ENCODE measurements at regions not wholly inside any gene's neighbourhood (a gene's known extent, or its start where the extent isn't known, plus 50 kb on each side); places are given as distances from the start of the nearest gene placed in this dataset.

DNA sequence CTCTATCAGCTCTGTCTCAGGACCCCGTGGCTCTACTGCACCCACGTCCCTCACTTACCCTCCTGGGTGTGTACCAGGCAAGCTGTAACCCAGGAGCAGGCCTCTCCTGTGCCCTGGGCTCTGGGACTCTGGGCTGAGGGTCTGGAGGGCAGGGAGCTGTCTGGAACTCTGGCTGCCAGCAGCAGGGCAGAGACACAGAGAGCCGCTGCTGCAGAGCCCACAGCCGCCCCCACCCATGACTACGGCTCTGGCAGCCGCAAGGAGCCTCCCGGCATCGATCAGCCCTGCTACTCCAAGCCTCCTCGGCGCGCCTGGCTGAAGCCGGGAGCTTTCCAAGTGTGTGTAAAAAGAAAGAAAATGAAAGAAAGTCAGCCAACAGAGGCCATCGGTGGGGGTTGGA, 103.7 kb upstream of the ATP2B2 start:
- no peak overlapping the region for H3K4me3 ChIP-seq (ENCODE audit: low read length)
- no peak overlapping the region for H3K27ac ChIP-seq (ENCODE audit: low read length)
- H3K27me3 ChIP-seq (ENCODE audit: control insufficient read depth, insufficient read depth, low read length), result no peaks in the 10 kb centered on the region
- no peaks in the 10 kb centered on the region for H3K9me3 ChIP-seq (ENCODE audit: control insufficient read depth, low read depth, low read length)
- no peak overlapping the region for H3K9ac ChIP-seq (ENCODE audit: low read length)
- no peaks in the 10 kb centered on the region for H3K4me1 ChIP-seq (ENCODE audit: control insufficient read depth, low read depth, low read length)
- no peaks in the 10 kb centered on the region for H3K36me3 ChIP-seq (ENCODE audit: control insufficient read depth, low read depth, low read length)

DNA sequence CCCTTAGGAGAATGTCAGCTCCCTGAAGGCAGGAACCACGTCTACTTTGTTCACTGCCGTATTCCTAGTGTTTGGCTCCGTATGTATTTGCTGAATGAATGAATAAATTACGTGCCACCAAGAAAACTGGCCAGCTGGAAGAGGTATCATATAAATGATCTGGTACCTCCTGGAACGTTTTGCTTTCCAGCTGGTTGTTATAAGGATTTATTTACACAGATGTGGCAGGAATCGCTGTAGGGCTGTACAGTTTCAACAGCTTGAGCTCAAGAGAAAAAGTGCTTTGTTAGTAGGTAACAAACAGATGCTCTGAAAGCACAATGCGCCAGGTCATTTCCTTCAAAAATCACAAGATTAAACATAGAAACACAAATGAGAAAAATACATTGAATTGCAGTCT, 108.8 kb upstream of the ATP2B2 start:
- H3K4me1 ChIP-seq (ENCODE audit: control insufficient read depth, low read depth, low read length), result no peaks in the 10 kb centered on the region
- H3K36me3 ChIP-seq (ENCODE audit: control insufficient read depth, low read depth, low read length), result no peaks in the 10 kb centered on the region
- H3K27ac ChIP-seq (ENCODE audit: low read length), result no peak overlapping the region
- no peaks in the 10 kb centered on the region for H3K27me3 ChIP-seq (ENCODE audit: control insufficient read depth, insufficient read depth, low read length)
- H3K4me3 ChIP-seq (ENCODE audit: low read length), result no peak overlapping the region
- no peaks in the 10 kb centered on the region for H3K9me3 ChIP-seq (ENCODE audit: control insufficient read depth, low read depth, low read length)
- no peak overlapping the region for H3K9ac ChIP-seq (ENCODE audit: low read length)

DNA sequence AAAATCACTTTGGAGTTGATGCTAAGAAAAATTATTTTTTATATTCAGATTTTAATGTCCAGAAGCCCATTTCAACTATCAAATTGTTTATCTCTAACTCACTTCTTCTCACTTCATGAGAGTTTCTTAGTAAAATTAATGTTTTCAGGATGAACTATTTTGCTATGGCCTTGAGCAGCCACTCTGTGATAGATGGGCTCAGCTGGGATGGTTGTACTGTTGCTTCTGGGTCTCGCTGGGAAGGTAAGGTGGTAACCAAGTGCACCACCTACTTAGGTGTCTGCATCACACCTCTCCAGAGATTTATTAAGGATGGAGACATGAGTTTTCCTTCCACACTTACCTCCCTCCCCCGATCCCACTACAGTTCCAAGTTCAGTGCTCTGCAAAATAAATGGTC, 110.3 kb upstream of the ATP2B2 start:
- Histone ChIP-seq H3K4me3 (ENCODE audit: low read length) (no peak overlapping the region), H3K36me3 (ENCODE audit: control insufficient read depth, low read depth, low read length) (no peaks in the 10 kb centered on the region), H3K27me3 (ENCODE audit: control insufficient read depth, insufficient read depth, low read length) (no peaks in the 10 kb centered on the region), H3K9me3 (ENCODE audit: control insufficient read depth, low read depth, low read length) (no peaks in the 10 kb centered on the region), H3K4me1 (ENCODE audit: control insufficient read depth, low read depth, low read length) (no peaks in the 10 kb centered on the region), H3K27ac (ENCODE audit: low read length) (no peak overlapping the region), H3K9ac (ENCODE audit: low read length) (no peak overlapping the region)

DNA sequence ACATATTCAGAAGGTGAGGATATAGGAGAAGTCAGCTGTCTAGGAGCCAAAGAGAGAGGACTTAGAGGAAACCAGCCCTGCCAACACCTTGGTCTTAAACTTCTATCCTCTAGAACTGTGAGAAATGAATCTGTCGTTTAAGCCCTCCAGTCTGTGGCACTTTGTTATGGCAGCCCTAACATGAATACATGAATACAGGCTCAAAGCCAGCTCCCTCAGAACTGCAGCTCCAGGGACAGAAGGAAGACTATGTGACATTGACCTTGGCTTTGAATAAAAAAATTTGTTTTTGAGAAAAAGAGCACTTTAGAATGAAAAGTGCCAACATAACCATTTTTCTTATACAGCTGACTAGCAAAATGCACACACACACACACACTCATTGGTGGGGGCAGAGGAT, 110.9 kb upstream of the ATP2B2 start:
- Histone ChIP-seq H3K4me3 (ENCODE audit: low read length) (no peak overlapping the region), H3K27me3 (ENCODE audit: control insufficient read depth, insufficient read depth, low read length) (no peaks in the 10 kb centered on the region), H3K27ac (ENCODE audit: low read length) (no peak overlapping the region), H3K36me3 (ENCODE audit: control insufficient read depth, low read depth, low read length) (no peaks in the 10 kb centered on the region), H3K9me3 (ENCODE audit: control insufficient read depth, low read depth, low read length) (no peaks in the 10 kb centered on the region), H3K9ac (ENCODE audit: low read length) (no peak overlapping the region), H3K4me1 (ENCODE audit: control insufficient read depth, low read depth, low read length) (no peaks in the 10 kb centered on the region)

DNA sequence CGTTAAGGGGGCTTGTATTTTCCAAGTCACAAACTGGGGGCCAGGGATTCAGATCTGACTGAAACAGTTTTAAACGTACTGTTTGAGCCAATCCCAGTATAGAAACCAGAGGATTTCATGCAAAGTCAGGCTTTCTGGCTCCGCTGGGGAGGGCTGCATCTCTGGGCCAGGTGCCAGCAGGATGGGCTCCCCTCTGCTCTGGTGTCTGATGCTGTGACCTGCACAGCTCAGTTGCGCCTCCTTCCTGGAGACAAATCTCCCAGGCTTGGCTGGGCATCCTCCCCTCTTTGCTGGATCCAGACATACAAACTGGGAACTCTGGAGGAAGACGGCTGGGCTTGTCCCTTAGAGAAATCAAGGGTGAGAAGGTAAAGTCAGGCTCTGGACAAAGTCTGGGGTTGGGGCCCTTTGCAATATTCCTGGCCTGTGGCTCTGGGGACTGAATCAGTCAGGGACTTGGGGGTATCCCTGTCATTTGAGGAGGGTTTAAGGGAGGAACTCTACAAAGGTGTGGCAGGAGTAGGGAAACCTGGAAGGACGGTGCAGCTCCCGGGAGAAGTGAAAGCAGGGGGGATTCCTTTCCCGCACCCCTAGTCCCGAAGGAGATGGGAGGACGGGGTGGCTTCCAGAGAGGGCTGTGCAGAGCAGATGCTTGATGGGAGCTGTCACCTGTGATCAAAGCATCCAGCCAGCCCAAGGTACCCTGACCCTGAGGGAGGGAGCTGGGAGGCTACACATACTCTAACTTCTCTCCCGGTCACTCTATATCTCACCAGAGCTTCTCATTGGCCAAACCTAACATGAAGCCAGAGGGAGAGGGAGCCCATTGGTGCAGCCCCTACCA, 114.8 kb upstream of the ATP2B2 start:
- Histone ChIP-seq H3K36me3 (ENCODE audit: control insufficient read depth, low read depth, low read length) (no peaks in the 10 kb centered on the region), H3K4me3 (ENCODE audit: low read length) (no peak overlapping the region), H3K27ac (ENCODE audit: low read length) (no peak overlapping the region), H3K4me1 (ENCODE audit: control insufficient read depth, low read depth, low read length) (no peaks in the 10 kb centered on the region), H3K27me3 (ENCODE audit: control insufficient read depth, insufficient read depth, low read length) (no peaks in the 10 kb centered on the region), H3K9ac (ENCODE audit: low read length) (no peak overlapping the region), H3K9me3 (ENCODE audit: control insufficient read depth, low read depth, low read length) (no peaks in the 10 kb centered on the region)

DNA sequence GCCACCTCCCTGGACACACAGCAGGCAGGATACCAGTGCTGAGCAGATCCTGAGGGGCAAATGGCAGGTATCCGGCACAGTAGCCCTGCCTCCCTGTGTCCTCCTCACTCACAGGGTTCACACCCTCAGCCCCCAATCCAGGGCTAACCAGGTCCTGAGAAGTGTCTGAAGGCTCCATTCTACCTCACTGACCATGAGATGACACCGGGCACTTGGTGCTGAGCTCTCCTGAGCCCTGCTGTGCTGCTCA, 115.4 kb upstream of the ATP2B2 start:
- Histone ChIP-seq H3K4me1 (ENCODE audit: control insufficient read depth, low read depth, low read length) (no peaks in the 10 kb centered on the region), H3K9me3 (ENCODE audit: control insufficient read depth, low read depth, low read length) (no peaks in the 10 kb centered on the region), H3K36me3 (ENCODE audit: control insufficient read depth, low read depth, low read length) (no peaks in the 10 kb centered on the region), H3K27me3 (ENCODE audit: control insufficient read depth, insufficient read depth, low read length) (no peaks in the 10 kb centered on the region), H3K27ac (ENCODE audit: low read length) (no peak overlapping the region), H3K9ac (ENCODE audit: low read length) (no peak overlapping the region), H3K4me3 (ENCODE audit: low read length) (no peak overlapping the region)

DNA sequence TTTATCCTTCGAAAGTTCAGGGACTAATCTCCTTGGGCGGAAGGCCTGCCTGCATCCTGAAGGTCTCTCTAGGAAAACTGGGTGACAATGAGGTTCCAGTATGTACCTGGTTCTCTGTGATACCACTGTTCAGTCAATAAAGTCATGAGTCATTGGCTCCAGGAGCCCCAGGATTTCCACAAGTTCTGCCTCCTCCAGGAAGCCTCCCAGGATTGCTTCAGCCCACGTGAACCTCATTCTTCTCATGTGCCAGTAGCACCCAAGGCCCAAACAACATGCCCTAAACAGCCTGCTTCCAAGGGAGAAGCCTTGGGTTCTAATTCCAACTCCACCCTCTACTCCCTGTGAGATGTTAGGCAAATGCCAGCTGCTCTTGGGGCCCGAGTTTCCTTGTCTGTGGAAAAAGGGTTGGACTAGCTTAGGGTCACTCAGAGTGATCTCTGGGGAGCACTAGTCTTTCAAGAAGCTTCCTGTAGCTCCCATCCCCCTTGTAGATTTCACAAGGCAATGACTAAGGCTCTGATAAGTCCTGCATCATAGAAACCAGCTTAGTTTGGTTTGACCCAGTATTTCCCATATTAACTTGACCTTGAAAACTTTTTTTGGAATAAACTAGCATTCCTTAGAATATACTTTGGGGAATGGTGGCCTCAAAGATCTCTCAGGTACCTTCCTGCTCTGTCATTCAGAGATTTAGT, 118.3 kb upstream of the ATP2B2 start:
- Histone ChIP-seq H3K9me3 (ENCODE audit: control insufficient read depth, low read depth, low read length) (no peaks in the 10 kb centered on the region), H3K36me3 (ENCODE audit: control insufficient read depth, low read depth, low read length) (no peaks in the 10 kb centered on the region), H3K4me1 (ENCODE audit: control insufficient read depth, low read depth, low read length) (no peaks in the 10 kb centered on the region), H3K27me3 (ENCODE audit: control insufficient read depth, insufficient read depth, low read length) (no peaks in the 10 kb centered on the region), H3K4me3 (ENCODE audit: low read length) (no peak overlapping the region), H3K27ac (ENCODE audit: low read length) (no peak overlapping the region), H3K9ac (ENCODE audit: low read length) (no peak overlapping the region)

DNA sequence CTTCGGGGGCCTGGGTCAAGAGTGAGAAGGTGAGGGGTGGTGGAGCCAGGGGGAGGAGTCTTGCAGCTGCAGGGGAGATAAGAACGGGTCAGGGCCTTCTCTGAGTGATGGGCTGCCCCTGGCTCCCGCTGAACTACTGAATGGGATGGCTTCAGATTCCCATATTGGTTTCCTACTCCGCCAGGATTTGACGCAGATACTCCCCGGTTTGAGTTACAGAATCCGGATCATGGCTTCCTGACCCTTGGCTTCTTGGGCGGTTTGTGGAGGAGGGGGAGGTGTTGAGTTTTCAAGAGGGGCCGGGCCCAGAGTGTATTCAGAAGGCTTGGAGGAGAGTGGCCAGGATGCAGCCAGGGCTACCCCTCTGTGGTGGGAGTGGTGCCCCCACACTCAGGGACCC, 119.9 kb upstream of the ATP2B2 start:
- Histone ChIP-seq H3K27me3 (ENCODE audit: control insufficient read depth, insufficient read depth, low read length) (no peaks in the 10 kb centered on the region), H3K36me3 (ENCODE audit: control insufficient read depth, low read depth, low read length) (no peaks in the 10 kb centered on the region), H3K4me3 (ENCODE audit: low read length) (no peak overlapping the region), H3K4me1 (ENCODE audit: control insufficient read depth, low read depth, low read length) (no peaks in the 10 kb centered on the region), H3K9ac (ENCODE audit: low read length) (no peak overlapping the region), H3K9me3 (ENCODE audit: control insufficient read depth, low read depth, low read length) (no peaks in the 10 kb centered on the region), H3K27ac (ENCODE audit: low read length) (no peak overlapping the region)

DNA sequence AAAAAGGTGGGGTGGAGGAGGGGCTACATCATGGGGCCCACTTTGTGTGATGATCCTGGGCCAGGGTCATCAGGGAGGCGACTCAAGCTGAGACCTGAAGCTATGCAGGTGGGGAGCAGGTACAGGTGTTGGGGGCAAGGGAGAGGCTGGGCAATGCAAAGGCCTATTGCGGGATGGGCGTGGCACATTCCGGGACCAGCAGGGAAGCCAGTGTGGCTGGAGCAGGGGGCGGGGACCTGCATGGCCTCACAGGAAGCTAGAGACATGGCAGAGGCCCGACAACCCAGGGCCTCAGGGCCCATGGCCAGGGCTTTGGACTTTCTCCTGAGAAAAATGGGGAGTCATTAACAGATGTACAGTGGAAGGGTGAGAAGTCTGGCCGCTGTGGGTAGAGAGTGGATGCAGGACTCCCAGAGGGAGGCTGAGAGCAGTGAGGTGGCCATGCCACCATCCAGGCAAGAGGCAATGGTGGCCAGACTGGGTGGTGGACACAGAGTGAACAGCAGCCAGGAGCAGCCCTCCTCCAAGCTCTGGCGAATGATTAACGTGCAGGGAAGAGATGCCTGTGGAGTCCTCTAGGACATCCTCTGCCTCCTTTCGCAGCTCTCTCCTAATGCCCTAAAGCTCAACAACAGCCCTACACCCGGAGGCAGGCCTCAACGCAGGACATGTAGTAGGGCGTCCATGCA, 122.6 kb upstream of the ATP2B2 start:
- H3K9ac ChIP-seq (ENCODE audit: low read length), result no peak overlapping the region
- no peaks in the 10 kb centered on the region for H3K36me3 ChIP-seq (ENCODE audit: control insufficient read depth, low read depth, low read length)
- no peaks in the 10 kb centered on the region for H3K4me1 ChIP-seq (ENCODE audit: control insufficient read depth, low read depth, low read length)
- H3K27me3 ChIP-seq (ENCODE audit: control insufficient read depth, insufficient read depth, low read length), result no peaks in the 10 kb centered on the region
- H3K4me3 ChIP-seq (ENCODE audit: low read length), result no peak overlapping the region
- H3K27ac ChIP-seq (ENCODE audit: low read length), result no peak overlapping the region
- H3K9me3 ChIP-seq (ENCODE audit: control insufficient read depth, low read depth, low read length), result no peaks in the 10 kb centered on the region

DNA sequence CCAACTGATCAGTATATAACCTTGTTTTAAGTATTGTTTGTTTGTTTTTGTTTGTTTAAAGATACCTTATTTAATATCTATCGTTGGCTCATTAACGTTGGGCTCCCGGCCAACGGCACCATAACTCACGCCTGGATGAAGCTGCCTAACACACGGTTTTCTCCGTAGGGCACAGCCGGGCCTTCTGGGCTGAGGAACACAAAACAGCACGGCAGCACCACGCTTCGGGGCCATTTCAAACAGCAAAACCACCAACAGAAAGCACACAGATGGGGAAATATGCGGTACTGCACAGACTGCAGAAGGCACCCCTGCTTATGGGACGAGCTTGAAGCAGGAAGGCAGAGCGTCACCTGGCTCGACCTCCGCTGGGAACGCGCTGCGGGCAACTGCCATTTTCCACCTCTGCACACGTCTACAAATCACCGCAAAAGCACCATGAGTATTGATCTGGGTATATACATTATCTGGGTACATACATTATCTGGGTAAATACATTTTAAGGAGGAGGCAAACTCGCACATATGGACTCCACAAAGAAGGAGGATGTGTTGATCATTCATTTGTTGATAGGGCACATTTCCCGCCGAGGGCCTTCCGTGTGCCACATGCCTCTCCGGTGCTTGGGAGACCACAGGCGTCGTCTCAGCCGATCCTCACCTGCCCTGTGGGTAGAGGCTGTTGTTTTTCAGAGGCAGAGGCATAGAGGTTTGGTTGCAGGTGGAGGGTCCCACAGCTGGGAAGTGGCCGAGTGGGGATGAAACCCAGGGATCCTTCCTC, 123.7 kb upstream of the ATP2B2 start:
- H3K27me3 ChIP-seq (ENCODE audit: control insufficient read depth, insufficient read depth, low read length), result no peaks in the 10 kb centered on the region
- H3K9ac ChIP-seq (ENCODE audit: low read length), result no peak overlapping the region
- no peak overlapping the region for H3K27ac ChIP-seq (ENCODE audit: low read length)
- H3K36me3 ChIP-seq (ENCODE audit: control insufficient read depth, low read depth, low read length), result no peaks in the 10 kb centered on the region
- no peaks in the 10 kb centered on the region for H3K9me3 ChIP-seq (ENCODE audit: control insufficient read depth, low read depth, low read length)
- H3K4me1 ChIP-seq (ENCODE audit: control insufficient read depth, low read depth, low read length), result no peaks in the 10 kb centered on the region
- no peak overlapping the region for H3K4me3 ChIP-seq (ENCODE audit: low read length)

DNA sequence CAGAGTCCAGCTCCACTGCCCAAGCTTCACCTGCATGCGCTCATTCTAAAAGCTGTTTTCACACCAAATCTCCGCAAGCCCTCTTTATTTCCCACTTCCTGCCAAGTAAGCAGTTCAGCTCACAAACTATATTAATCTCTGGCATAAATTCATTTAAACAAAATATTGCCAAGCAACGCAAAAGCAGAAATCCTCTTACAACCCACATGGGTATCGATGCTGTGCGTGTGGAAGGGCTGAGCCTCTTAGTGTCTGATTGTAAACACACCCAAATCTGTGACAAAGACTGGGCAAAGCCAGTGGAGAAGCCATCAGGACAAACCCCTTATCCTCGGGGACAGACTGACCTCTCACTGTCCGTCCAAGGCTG, 124.3 kb upstream of the ATP2B2 start:
- Histone ChIP-seq H3K4me3 (ENCODE audit: low read length) (no peak overlapping the region), H3K27ac (ENCODE audit: low read length) (no peak overlapping the region), H3K27me3 (ENCODE audit: control insufficient read depth, insufficient read depth, low read length) (no peaks in the 10 kb centered on the region), H3K36me3 (ENCODE audit: control insufficient read depth, low read depth, low read length) (no peaks in the 10 kb centered on the region), H3K4me1 (ENCODE audit: control insufficient read depth, low read depth, low read length) (no peaks in the 10 kb centered on the region), H3K9me3 (ENCODE audit: control insufficient read depth, low read depth, low read length) (no peaks in the 10 kb centered on the region), H3K9ac (ENCODE audit: low read length) (no peak overlapping the region)
